ENCODE measurements at regions not wholly inside any gene's neighbourhood (a gene's known extent, or its start where the extent isn't known, plus 50 kb on each side); places are given as distances from the start of the nearest gene placed in this dataset.

GRCh38 chr4:56757821-56758411, 63.6 kb downstream of the SPINK2 start:
- TF ChIP-seq, protein P1, sequence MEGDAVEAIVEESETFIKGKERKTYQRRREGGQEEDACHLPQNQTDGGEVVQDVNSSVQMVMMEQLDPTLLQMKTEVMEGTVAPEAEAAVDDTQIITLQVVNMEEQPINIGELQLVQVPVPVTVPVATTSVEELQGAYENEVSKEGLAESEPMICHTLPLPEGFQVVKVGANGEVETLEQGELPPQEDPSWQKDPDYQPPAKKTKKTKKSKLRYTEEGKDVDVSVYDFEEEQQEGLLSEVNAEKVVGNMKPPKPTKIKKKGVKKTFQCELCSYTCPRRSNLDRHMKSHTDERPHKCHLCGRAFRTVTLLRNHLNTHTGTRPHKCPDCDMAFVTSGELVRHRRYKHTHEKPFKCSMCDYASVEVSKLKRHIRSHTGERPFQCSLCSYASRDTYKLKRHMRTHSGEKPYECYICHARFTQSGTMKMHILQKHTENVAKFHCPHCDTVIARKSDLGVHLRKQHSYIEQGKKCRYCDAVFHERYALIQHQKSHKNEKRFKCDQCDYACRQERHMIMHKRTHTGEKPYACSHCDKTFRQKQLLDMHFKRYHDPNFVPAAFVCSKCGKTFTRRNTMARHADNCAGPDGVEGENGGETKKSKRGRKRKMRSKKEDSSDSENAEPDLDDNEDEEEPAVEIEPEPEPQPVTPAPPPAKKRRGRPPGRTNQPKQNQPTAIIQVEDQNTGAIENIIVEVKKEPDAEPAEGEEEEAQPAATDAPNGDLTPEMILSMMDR (IDR thresholded peaks at IDR 0.05; ENCODE audit: low read depth, low read length, missing control alignments) = no peak
- 0 out of 2 replicates have a peak overlapping the region, but pooled peaks have one; percentile 1 for H3K4me3 ChIP-seq (replicated peaks; ENCODE audit: low read depth, low read length)
- peak; percentile 82 for DNase-seq (ENCODE audit: extremely low read depth, low read depth)

- DNase-seq (ENCODE audit: extremely low read depth, low read depth) = peak; percentile 56
- no peak overlapping the region for H3K4me3 ChIP-seq (replicated peaks; ENCODE audit: low read depth, low read length)
These were observed 64.2 kb downstream of the SPINK2 start for GRCh38 chr4:56757261-56757746.

DNA sequence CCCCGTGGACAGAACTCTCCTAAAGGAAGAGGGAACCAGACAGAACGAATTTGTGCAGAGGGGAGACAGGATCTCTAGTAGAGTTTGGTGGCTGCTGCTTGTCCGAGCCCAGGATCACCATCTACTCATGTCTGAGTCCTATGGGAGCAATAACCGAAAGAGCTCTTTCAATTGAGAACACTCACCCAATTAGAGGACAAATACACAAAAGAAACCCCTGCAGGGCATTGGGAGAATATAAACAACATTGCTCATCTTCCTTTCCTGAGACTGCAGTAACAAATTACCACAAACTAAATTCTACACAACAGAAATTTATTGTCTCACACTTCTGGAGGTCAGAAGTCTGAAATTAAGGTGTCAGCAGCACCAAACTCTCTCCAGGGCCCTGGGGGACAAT, 65.6 kb downstream of the SPINK2 start:
- no peak for DNase-seq (ENCODE audit: extremely low read depth, low read depth)
- TF ChIP-seq, protein P1 (IDR thresholded peaks at IDR 0.05; ENCODE audit: low read depth, low read length, missing control alignments) = no peak
- no peak overlapping the region for H3K4me3 ChIP-seq (replicated peaks; ENCODE audit: low read depth, low read length)

More at GRCh38 chr4:56757261-56757746, 64.2 kb downstream of the SPINK2 start:
- TF ChIP-seq, protein P1 (IDR thresholded peaks at IDR 0.05; ENCODE audit: low read depth, low read length, missing control alignments) = no peak

GRCh38 chr4:56752985-56753384, 68.5 kb downstream of the SPINK2 start:
- H3K4me3 ChIP-seq (replicated peaks; ENCODE audit: low read depth, low read length) = no peak overlapping the region
- no peak for DNase-seq (ENCODE audit: extremely low read depth, low read depth)
- TF ChIP-seq, protein P1 (IDR thresholded peaks at IDR 0.05; ENCODE audit: low read depth, low read length, missing control alignments) = no peak

- no peak for DNase-seq (ENCODE audit: extremely low read depth, low read depth)
- TF ChIP-seq, protein P1 (IDR thresholded peaks at IDR 0.05; ENCODE audit: low read depth, low read length, missing control alignments) = no peak
- H3K4me3 ChIP-seq (replicated peaks; ENCODE audit: low read depth, low read length) = no peak overlapping the region
These were observed 69.1 kb upstream of the HOPX start for GRCh38 chr4:56750231-56750630.

GRCh38 chr4:56748271-56748670, 67.2 kb upstream of the HOPX start:
- DNase-seq (ENCODE audit: extremely low read depth, low read depth) = no peak
- TF ChIP-seq, protein P1 (IDR thresholded peaks at IDR 0.05; ENCODE audit: low read depth, low read length, missing control alignments) = no peak
- H3K4me3 ChIP-seq (replicated peaks; ENCODE audit: low read depth, low read length) = no peak overlapping the region

- H3K4me3 ChIP-seq (replicated peaks; ENCODE audit: low read depth, low read length) = no peak overlapping the region
- DNase-seq (ENCODE audit: extremely low read depth, low read depth) = no peak
- TF ChIP-seq, protein P1 (IDR thresholded peaks at IDR 0.05; ENCODE audit: low read depth, low read length, missing control alignments) = no peak
These were observed 65.5 kb upstream of the HOPX start for GRCh38 chr4:56746639-56747038.

Data from HFF-Myc (cell line).